GM12878 (cell line): ENCODE measurements at regions not wholly inside any gene's neighbourhood (a gene's known extent, or its start where the extent isn't known, plus 50 kb on each side); places are given as distances from the start of the nearest gene placed in this dataset.

Experiments used
- CEBPB ChIP-seq, 2 experiments: fragments of 150-350 bp in 1 of 2; IDR thresholded peaks; 2 replicates each; pipeline ENCODE4 v1.6.1; 2012 to 2014; ENCODE audit warnings: low read depth in 2 of 2, low read length in 2 of 2, borderline replicate concordance in 1 of 2, inconsistent platforms in 1 of 2
- CREM ChIP-seq: IDR thresholded peaks from 2 replicates; pipeline ENCODE4 v1.6.1; 2014; ENCODE audit warnings: antibody characterized with exemption, low read depth
- CTCF ChIP-seq, 3 experiments: IDR thresholded peaks in 2 of 3; conservative IDR thresholded peaks in 1 of 3; 2 replicates each; pipeline ENCODE4 v1.5.1; 2011; ENCODE audit warnings: low read depth in 3 of 3, low read length in 3 of 3, mild to moderate bottlenecking in 3 of 3, control low read depth in 2 of 3, moderate library complexity in 2 of 3, inconsistent platforms in 1 of 3, mixed read lengths in 1 of 3; ENCODE audit not compliant: control insufficient read depth in 2 of 3, insufficient read depth in 1 of 3; ENCODE audit errors: extremely low read depth in 1 of 3
- EZH2 ChIP-seq: IDR thresholded peaks from 2 replicates; pipeline ENCODE4 v1.6.1; 2012; ENCODE audit warnings: low read depth, mild to moderate bottlenecking, control low read depth, inconsistent platforms, low read length, borderline replicate concordance; ENCODE audit not compliant: control insufficient read depth
- GABPA ChIP-seq: IDR thresholded peaks from 2 replicates; pipeline ENCODE4 v1.6.1; 2014; ENCODE audit warnings: antibody characterized with exemption, low read depth, mild to moderate bottlenecking, inconsistent platforms
- MXI1 ChIP-seq: fragments of 150-350 bp; IDR thresholded peaks from 2 replicates; pipeline ENCODE4 v1.6.1; 2011; ENCODE audit warnings: low read depth, mild to moderate bottlenecking, inconsistent platforms, low read length, improper control_type of control experiment
- MYC ChIP-seq: IDR thresholded peaks from 2 replicates; pipeline ENCODE4 v1.6.1; 2011; ENCODE audit warnings: mild to moderate bottlenecking, low read length, moderate library complexity, inconsistent platforms; ENCODE audit not compliant: insufficient read depth, insufficient replicate concordance, insufficient read length, severe bottlenecking
- POLR2AphosphoS2 ChIP-seq: IDR thresholded peaks from 2 replicates; pipeline ENCODE4 v1.6.1; 2011; ENCODE audit warnings: low read depth, mild to moderate bottlenecking, low read length, improper control_type of control experiment, moderate library complexity
- SMC3 ChIP-seq: IDR thresholded peaks from 2 replicates; pipeline ENCODE4 v1.6.1; 2011; ENCODE audit warnings: low read length, improper control_type of control experiment, borderline replicate concordance
- TBL1XR1 ChIP-seq: IDR thresholded peaks from 2 replicates; pipeline ENCODE4 v1.6.1; 2012; ENCODE audit warnings: low read depth, low read length, improper control_type of control experiment
- TCF12 ChIP-seq: IDR thresholded peaks from 2 replicates; pipeline ENCODE4 v1.6.1; 2011; ENCODE audit warnings: low read depth, mild to moderate bottlenecking, low read length

- no peak for TF ChIP-seq CREM
- no peak for TF ChIP-seq CTCF (IDR thresholded peaks at IDR 0.05 in 2 of 3, conservative IDR thresholded peaks at IDR 0.05 in 1 of 3; ENCODE audit: control insufficient read depth in 2 of 3, extremely low read depth in 1 of 3, insufficient read depth in 1 of 3, low read depth in 3 of 3, low read length in 3 of 3)
- TF ChIP-seq POLR2AphosphoS2, result no peak
- TF ChIP-seq MXI1, result no peak
- TF ChIP-seq CEBPB (IDR thresholded peaks at IDR 0.05; ENCODE audit: borderline replicate concordance in 1 of 2, low read depth in 2 of 2, low read length in 2 of 2), result no peak
- no peak for TF ChIP-seq EZH2
- TF ChIP-seq MYC, result no peak
- no peak for TF ChIP-seq TCF12
- TF ChIP-seq TBL1XR1, result no peak
- no peak for TF ChIP-seq SMC3
- TF ChIP-seq GABPA, result no peak
Observed at GRCh38 chr2:66057844-66058243, 377.1 kb upstream of the MEIS1 start.
